ENCODE measurements at regions not wholly inside any gene's neighbourhood (a gene's known extent, or its start where the extent isn't known, plus 50 kb on each side); places are given as distances from the start of the nearest gene placed in this dataset.

DNA sequence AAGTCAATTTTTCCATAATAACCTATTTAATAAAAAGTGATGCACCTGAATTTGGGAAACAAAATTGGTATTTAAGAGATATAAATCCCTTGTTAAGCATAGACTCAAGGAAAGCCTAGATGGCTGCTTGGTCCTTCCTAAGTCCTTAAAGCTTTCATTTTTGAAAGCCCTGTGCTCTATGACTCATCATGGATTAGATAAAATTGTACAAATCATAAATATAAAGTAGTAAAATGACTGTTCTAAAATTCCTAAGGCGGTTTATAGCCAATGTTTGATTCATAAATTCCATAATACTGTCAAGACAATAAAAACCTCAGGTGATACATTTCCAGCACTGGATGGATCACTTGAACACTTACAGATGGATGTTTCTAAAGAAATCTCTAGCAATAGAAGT, 730.8 kb upstream of the EPHA6 start:
- TF ChIP-seq CTBP1 (IDR thresholded peaks at IDR 0.05; ENCODE audit: borderline replicate concordance) (no peak), BHLHE40 (IDR thresholded peaks at IDR 0.05; ENCODE audit: borderline replicate concordance) (no peak), NFRKB (IDR thresholded peaks at IDR 0.05) (no peak), SP1 (IDR thresholded peaks at IDR 0.05) (no peak), ZNF384 (IDR thresholded peaks at IDR 0.05) (no peak), FOXM1 (IDR thresholded peaks at IDR 0.05; ENCODE audit: borderline replicate concordance) (no peak), HDGF (IDR thresholded peaks at IDR 0.05; ENCODE audit: borderline replicate concordance) (no peak), L3MBTL2 (conservative IDR thresholded peaks at IDR 0.05) (no peak)
